ENCODE measurements at regions not wholly inside any gene's neighbourhood (a gene's known extent, or its start where the extent isn't known, plus 50 kb on each side); places are given as distances from the start of the nearest gene placed in this dataset.

- no peak for DNase-seq (ENCODE audit: low read depth)
Measured at GRCh38 chr17:5635949-5636348, 51.6 kb upstream of the NLRP1 start.

- no peak for DNase-seq (ENCODE audit: low read depth)
Measured at GRCh38 chr17:5638596-5638995, 54.3 kb upstream of the NLRP1 start.

DNA sequence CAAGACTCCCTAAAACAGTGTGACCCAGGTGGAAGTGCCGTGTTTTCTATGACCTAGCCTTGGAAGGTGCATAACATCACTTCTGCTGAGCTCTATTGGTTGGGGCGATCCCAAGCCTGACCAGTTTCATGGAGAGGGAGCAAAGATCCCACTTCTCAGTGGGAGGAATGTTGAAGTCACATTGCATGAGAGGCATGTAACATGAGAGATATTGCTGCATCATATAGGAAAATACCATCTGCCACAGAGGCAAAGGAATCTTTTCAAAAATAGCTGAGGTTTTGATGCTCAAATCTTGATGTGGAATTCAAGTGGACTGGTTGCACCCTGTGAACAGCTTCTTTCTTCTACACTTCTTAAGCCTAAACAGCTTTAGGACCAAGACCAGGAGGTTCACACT is 56.4 kb upstream of the NLRP1 start:
- no peak for DNase-seq (ENCODE audit: low read depth)

DNA sequence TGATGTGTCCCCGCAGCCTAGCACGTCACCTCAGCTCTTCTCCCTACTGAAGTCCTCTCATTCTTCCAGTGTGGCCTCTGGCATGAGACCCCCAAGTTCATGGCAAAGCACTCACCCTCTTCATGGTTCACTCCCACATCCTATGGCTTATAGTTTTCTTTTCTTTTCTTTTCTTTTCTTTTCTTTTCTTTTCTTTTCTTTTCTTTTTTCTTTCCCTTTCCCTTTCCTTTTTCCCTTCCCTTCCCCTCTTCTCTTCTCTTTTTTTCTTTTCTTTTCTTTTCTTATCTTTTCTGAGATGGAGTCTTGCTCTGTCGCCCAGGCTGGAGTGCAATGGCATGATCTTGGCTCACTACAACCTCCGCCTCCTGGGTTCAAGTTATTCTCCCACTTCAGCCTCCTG is 58.4 kb upstream of the NLRP1 start:
- no peak for DNase-seq (ENCODE audit: low read depth)

DNA sequence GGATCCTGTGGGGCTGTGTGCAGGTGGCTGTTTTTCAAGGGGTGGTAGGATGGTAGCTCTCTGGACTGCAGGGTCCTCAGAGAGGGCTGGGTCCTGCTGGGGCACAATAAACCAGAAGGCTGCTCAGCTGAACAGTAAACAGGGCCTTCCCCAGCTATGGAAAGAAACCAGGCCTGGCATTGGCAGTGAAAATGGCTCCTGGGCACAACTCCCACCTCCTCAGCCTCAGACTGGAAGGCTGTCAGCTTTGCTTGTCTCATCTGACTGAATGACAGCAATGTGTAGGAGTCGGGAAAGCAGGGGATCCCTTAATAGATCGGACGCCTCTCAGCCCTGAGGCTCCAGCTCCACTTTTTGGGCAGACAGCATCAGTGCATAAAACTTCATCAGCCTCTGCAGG is 59.8 kb upstream of the NLRP1 start:
- no peak for DNase-seq (ENCODE audit: low read depth)

GRCh38 chr17:5651348-5651747 is 67.0 kb upstream of the NLRP1 start:
- no peak for DNase-seq (ENCODE audit: low read depth)

GRCh38 chr17:5661491-5662125 is 77.3 kb upstream of the NLRP1 start:
- no peak for DNase-seq (ENCODE audit: low read depth)

DNA sequence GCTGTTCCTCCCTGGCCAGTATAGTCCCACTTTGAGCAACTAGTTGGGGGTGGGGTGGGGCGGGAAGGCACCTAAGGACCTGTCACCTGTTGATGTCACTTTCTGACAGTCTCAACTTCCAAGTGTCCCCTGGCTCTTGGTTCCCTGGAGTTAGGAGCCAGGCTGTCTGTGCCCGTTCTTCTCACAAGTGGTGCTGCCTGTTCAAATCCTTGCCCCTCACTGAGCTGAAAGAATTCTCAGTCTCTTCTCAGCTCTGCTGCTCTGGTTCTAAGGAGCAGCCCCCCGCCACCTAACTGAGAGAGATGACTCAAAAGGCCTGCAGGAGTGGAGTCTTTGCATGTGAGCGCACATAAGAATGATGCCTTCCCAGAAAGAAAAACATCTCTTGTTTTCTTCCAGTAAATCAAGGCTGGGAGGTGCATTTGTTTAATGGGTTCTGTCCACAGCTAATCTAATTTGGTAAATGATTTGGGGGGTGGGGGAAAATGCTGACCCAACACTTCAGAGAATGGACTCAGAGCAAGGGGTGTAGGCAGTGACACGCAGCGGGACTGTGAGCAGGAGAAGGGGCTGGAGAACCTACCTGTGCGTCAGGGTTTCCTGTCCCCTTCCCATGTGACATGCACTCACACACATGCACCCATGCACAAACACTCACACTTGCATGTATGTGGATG is 78.2 kb upstream of the NLRP1 start:
- DNase-seq (ENCODE audit: low read depth) = no peak

DNA sequence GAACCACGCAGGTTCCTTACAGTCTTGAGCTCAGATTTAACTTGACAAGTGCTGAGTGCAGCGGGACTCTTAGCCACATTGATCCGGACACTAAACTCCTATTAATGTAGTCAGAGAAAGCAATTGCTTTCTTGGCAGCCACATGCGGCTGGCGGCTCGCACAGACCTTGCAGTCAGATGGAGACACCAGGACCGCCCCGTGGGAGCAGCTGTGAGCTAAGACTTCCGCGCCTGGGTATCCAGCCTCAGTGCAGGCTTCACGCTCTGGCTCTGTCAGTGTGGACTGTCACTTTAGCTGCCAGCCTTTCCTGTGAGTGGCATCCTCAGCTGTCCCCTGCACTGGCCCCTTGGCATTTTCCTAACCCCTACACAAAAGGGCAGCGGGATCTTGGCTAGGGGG is 80.9 kb upstream of the NLRP1 start:
- DNase-seq (ENCODE audit: low read depth) = peak; percentile 5

DNA sequence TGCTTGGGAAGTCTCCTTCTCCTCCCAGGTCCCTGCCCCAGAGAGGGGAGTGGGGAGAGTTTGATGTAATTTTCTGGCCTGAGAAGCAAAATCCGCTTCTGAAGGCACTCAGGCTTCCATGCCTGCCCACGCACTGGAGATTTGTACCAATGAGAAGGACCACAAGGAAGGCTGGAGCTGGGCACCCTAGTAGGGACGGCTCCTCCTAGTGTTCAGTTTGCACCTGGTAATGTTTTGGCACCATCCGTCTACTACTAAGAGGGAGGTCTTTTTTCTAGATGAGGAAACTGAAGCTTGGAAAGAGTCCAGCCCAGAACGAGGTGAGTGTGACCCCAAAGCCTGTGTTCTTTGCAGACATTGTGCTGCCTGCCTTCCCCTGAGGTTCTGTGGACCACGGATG is 83.6 kb upstream of the NLRP1 start:
- peak; percentile 3 for DNase-seq (ENCODE audit: low read depth)

DNA sequence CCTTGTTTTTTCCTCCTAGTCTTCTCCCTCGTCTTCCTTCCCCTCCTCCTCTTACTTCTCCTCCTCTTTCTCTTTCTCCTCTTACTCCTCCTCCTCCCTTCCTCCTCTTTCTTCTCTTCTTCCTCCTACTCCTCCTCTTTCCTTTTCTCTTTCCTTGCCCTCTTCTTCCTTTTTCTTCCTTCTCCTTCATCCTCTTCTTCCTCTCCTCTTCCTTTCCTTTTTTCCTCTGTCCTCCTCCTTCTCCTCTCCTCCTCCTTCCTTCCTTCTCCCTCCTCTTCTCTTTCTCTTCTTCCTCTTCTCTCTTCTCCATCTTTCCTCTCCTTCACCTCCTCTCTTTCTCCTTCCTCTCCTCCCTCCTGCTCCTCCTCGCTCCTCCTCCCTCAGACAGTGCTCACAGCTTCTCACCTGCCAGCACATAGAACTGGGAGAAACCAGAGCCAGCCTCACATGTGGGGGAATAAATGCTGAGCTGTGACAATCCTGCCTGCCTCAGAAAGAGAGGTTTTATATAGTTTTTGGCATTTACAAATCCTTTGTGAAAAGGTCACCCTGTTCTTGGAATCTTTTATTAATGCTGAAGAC is 84.3 kb upstream of the NLRP1 start:
- no peak for DNase-seq (ENCODE audit: low read depth)

GRCh38 chr17:5669191-5669590 is 84.9 kb upstream of the NLRP1 start:
- DNase-seq (ENCODE audit: low read depth) = no peak

- DNase-seq (ENCODE audit: low read depth) = no peak
Measured at GRCh38 chr17:5672141-5672540, 87.8 kb upstream of the NLRP1 start.

DNA sequence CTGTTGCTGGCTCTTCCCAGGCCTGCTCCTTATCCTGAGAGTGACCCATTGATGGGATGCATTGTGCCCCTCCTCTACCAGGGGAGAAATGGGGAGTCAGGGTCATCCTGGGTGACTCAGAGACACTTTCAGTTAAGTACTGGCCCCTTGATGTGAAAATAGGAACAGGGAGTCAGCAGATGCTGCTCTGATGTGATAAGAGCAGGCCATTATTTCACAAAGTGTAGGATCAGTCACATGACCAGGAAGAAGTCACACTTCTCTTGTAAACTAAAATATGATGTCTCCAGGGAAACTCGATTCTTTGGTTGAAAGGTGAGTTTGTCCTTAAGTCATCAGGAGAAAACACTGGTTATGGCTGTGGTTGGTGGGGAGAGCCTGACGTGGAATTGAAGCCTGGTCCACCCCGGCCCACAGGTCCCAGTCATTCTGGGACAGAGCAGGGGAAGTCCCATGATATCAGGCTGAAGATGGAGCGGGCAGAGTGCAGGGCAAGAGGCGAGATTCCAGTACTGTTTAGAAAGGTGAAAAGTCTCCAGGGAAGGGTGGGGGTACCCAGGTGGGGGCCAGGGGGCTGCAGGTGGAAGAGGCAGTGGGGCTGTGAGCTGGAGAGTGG is 88.6 kb upstream of the NLRP1 start:
- DNase-seq (ENCODE audit: low read depth) = no peak

DNA sequence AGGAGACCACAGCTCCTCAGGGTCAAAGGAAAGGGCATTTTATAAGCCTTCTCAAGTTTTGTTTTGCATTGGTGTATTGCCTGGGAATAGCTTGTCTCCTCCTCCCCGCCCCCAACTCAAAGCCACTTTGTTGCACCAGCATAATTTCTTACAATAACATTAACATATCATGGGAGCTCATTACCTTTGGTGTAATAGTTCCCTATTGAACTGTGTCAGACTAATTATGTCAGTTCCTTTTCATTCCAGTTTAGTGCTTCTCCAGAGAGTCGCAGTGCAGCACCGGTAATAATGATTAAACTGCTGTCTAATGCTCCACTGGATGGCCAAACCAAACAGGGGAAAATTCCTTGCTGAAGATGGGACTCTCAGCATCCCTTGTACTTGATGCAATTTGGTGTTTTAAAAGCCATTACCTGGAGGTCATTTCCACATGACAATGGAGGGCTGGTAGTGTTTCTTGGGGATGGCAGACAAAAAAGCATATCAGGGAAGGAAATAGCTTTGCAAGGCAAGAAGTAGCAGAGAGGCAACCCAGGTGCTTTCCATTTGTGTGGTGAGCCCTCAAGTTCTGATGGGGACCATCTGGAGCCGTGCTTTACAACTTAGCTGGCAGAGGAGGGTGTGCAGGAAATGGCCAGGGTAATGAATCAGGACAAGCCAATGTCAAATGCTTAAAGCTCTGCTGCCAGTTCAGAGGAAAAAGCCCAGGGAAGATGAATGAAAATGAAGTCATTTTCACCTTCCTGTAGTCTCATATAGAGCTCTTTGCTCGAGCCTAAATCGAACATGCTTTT is 91.5 kb upstream of the NLRP1 start:
- no peak for DNase-seq (ENCODE audit: low read depth)

- no peak for DNase-seq (ENCODE audit: low read depth)
Measured at GRCh38 chr17:5677620-5678019, 93.3 kb upstream of the NLRP1 start.

- no peak for DNase-seq (ENCODE audit: low read depth)
Measured at GRCh38 chr17:5678171-5678570, 93.9 kb upstream of the NLRP1 start.

DNA sequence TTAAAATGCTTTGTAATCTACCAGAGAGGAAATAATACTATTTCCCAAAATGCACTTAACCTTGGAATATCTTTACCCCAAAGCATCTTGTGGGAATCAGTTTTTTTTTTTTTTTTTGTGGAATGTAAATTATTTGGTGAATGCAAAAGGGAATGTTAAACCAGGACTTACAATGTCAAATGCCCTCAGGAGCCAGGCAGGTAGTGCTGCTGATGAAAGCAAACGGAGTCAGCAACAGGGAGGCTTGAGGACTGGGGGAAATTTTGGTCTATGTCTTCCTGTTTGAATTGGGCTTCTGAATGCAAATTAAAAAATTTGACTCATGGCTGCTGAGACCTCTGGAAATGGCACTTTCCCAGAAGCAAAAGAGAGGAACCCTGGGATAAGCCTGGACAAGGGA is 96.5 kb upstream of the NLRP1 start:
- no peak for DNase-seq (ENCODE audit: low read depth)

GRCh38 chr17:5683241-5683640 is 98.9 kb upstream of the NLRP1 start:
- no peak for DNase-seq (ENCODE audit: low read depth)

- DNase-seq (ENCODE audit: low read depth) = no peak
Measured at GRCh38 chr17:5686074-5686635, 101.8 kb upstream of the NLRP1 start.

DNA sequence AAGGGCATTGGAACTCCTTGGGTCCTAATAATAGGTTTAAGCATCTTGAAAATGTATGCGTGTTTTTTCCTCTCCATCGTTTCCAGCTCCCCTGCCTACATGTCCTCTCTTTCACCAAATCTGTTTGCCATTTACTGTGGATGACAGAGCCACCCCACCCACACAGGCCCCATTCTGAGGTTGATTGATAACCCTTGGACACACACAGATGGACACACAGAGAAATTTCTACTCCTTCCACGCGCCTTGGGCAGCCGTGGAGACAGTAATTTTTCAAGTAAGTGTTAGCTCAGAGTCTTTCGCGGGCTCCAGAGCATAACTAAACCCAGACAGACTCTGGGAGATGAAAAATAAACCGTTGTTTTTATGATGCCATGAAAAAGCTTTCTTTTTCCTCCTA is 103.3 kb upstream of the NLRP1 start:
- DNase-seq (ENCODE audit: low read depth) = no peak

GRCh38 chr17:5693821-5694220 is 109.5 kb upstream of the NLRP1 start:
- DNase-seq (ENCODE audit: low read depth) = no peak
